Ishikawa (cell line): ENCODE measurements at regions not wholly inside any gene's neighbourhood (a gene's known extent, or its start where the extent isn't known, plus 50 kb on each side); places are given as distances from the start of the nearest gene placed in this dataset.

Experiments
- CREB1 ChIP-seq: IDR thresholded peaks from 2 replicates; pipeline ENCODE4 v1.6.1; 2012; ENCODE audit warnings: low read depth
- EP300 ChIP-seq: IDR thresholded peaks from 2 replicates; pipeline ENCODE4 v1.6.1; 2012; ENCODE audit warnings: borderline replicate concordance
- FOXM1 ChIP-seq: IDR thresholded peaks from 2 replicates; pipeline ENCODE4 v1.6.1; 2012; ENCODE audit warnings: low read depth, borderline replicate concordance
- TAF1 ChIP-seq: IDR thresholded peaks from 2 replicates; pipeline ENCODE4 v1.6.1; 2012; ENCODE audit warnings: low read depth, mild to moderate bottlenecking
- TF ChIP-seq, protein P1 (sequence below): IDR thresholded peaks from 2 replicates; pipeline ENCODE4 v1.6.1; 2012; ENCODE audit warnings: low read depth, mild to moderate bottlenecking

DNA sequence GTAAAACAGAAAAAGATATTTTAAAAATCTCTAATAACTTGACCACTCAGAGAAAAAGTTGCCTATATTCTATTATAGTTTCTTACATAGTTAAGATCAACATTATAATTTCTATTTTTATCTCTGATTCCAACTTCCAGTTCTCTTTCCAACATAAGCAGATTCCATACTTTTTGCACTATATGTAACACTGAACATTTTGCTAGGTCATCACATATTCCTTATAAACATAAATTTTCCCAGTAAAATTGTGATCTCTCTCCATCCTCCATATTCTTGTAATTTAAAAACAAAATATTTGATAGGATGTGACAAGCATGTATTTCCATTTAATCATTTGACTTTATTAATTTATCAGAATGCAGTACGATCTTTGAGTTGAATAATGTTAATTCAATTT is 170.4 kb upstream of the THSD7A start:
- no peak for TF ChIP-seq FOXM1
- TF ChIP-seq, protein P1, sequence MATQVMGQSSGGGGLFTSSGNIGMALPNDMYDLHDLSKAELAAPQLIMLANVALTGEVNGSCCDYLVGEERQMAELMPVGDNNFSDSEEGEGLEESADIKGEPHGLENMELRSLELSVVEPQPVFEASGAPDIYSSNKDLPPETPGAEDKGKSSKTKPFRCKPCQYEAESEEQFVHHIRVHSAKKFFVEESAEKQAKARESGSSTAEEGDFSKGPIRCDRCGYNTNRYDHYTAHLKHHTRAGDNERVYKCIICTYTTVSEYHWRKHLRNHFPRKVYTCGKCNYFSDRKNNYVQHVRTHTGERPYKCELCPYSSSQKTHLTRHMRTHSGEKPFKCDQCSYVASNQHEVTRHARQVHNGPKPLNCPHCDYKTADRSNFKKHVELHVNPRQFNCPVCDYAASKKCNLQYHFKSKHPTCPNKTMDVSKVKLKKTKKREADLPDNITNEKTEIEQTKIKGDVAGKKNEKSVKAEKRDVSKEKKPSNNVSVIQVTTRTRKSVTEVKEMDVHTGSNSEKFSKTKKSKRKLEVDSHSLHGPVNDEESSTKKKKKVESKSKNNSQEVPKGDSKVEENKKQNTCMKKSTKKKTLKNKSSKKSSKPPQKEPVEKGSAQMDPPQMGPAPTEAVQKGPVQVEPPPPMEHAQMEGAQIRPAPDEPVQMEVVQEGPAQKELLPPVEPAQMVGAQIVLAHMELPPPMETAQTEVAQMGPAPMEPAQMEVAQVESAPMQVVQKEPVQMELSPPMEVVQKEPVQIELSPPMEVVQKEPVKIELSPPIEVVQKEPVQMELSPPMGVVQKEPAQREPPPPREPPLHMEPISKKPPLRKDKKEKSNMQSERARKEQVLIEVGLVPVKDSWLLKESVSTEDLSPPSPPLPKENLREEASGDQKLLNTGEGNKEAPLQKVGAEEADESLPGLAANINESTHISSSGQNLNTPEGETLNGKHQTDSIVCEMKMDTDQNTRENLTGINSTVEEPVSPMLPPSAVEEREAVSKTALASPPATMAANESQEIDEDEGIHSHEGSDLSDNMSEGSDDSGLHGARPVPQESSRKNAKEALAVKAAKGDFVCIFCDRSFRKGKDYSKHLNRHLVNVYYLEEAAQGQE, result no peak
- no peak for TF ChIP-seq CREB1
- TF ChIP-seq TAF1, result no peak
- no peak for TF ChIP-seq EP300
